GM12865 (cell line): ENCODE measurements at regions not wholly inside any gene's neighbourhood (a gene's known extent, or its start where the extent isn't known, plus 50 kb on each side); places are given as distances from the start of the nearest gene placed in this dataset.

Experiments used
- DNase-seq: peaks from one replicate; pipeline ENCODE4 v3.0.0; 2010; ENCODE audit warnings: low read depth
- H3K4me3 ChIP-seq: 2 replicates; pipeline ENCODE4 v1.5.1; 2011; ENCODE audit warnings: mild to moderate bottlenecking, low read depth, low read length, control low read depth
- CTCF ChIP-seq: IDR thresholded peaks from 2 replicates; pipeline ENCODE4 v1.5.1; 2011; ENCODE audit warnings: low read length, control low read depth, low read depth, inconsistent platforms; ENCODE audit not compliant: insufficient read depth; ENCODE audit errors: missing control alignments

- TF ChIP-seq CTCF: no peak
- no peak for DNase-seq
- H3K4me3 ChIP-seq: no peak overlapping the region
Observed at GRCh38 chr7:63027075-63027474, 971.6 kb upstream of the ZNF722 start.

- no peak for DNase-seq
- H3K4me3 ChIP-seq: no peak overlapping the region
- no peak for TF ChIP-seq CTCF
Observed at GRCh38 chr7:63028376-63029206, 970.1 kb upstream of the ZNF722 start.

GRCh38 chr7:63029207-63029522 lies 969.5 kb upstream of the ZNF722 start:
- TF ChIP-seq CTCF: no peak
- DNase-seq: no peak
- H3K4me3 ChIP-seq: no peak overlapping the region

GRCh38 chr7:63030061-63030460 lies 968.6 kb upstream of the ZNF722 start:
- no peak for DNase-seq
- no peak for TF ChIP-seq CTCF
- no peak overlapping the region for H3K4me3 ChIP-seq

- DNase-seq: no peak
- no peak for TF ChIP-seq CTCF
- H3K4me3 ChIP-seq: no peak overlapping the region
Observed at GRCh38 chr7:63031838-63032436, 966.7 kb upstream of the ZNF722 start.

GRCh38 chr7:63037242-63037641 lies 961.4 kb upstream of the ZNF722 start:
- no peak for TF ChIP-seq CTCF
- DNase-seq: no peak
- H3K4me3 ChIP-seq: no peak overlapping the region
